ENCODE measurements at regions not wholly inside any gene's neighbourhood (a gene's known extent, or its start where the extent isn't known, plus 50 kb on each side); places are given as distances from the start of the nearest gene placed in this dataset.
A peak's percentile ranks its signal among the peaks of the same experiment; 100 is the strongest.

DNA sequence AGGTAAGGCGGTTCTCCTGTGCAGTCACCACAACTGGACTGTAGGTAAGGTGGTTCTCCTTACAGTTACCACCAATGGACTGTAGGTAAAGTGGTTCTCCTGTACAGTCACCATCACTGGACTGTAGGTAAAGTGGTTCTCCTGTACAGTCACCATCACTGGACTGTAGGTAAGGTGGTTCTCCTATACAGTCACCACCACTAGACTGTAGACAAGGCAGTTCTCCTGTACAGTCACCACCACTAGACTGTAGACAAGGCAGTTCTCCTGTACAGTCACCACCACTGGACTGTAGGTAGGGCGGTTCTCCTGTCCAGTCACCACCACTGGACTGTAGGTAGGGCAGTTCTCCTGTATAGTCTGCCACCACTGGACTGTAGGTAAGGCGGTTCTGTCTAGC, 212.3 kb downstream of the TFAP2A start:
- no TSS peak for BruUV-seq (replicated peaks)
- DNase-seq = no peak
- Histone ChIP-seq H3K4me2 (ENCODE audit: low read length) (no peak overlapping the region), H3K9me3 (ENCODE audit: low read length) (no peaks in the 10 kb centered on the region), H3K4me3 (ENCODE audit: low read length) (no peak overlapping the region), H3K4me1 (ENCODE audit: insufficient read depth, low read length) (peaks cover 14% of the 10 kb centered on the region; the same call in 1 of the 2 replicates), H4K20me1 (ENCODE audit: low read length) (no peaks in the 10 kb centered on the region), H3F3A (ENCODE audit: low read length, unreplicated experiment) (no peaks in the 10 kb centered on the region), H3K27ac (ENCODE audit: low read length) (no peak overlapping the region), H3K9me2 (replicated peaks; ENCODE audit: low read length) (no peaks in the 10 kb centered on the region), H3K36me3 (ENCODE audit: low read depth, low read length) (no peaks in the 10 kb centered on the region), H3K9ac (ENCODE audit: low read length) (no peak overlapping the region), H2AFZ (ENCODE audit: low read length) (no peak overlapping the region), H3K79me2 (ENCODE audit: low read length) (no peaks in the 10 kb centered on the region), H3K27me3 (ENCODE audit: low read length) (no peaks in the 10 kb centered on the region)
- ChIA-PET POLR2A (ENCODE audit: unreplicated experiment) (no interaction called here), CTCF (no interaction called here)
- ATAC-seq = no peak
- TF ChIP-seq EZH2phosphoT487 (IDR thresholded peaks at IDR 0.05; ENCODE audit: borderline replicate concordance, low read length) (no peak), EZH2 (IDR thresholded peaks at IDR 0.05; ENCODE audit: low read length, unreplicated experiment) (no peak)
- TF ChIP-seq, protein P1, sequence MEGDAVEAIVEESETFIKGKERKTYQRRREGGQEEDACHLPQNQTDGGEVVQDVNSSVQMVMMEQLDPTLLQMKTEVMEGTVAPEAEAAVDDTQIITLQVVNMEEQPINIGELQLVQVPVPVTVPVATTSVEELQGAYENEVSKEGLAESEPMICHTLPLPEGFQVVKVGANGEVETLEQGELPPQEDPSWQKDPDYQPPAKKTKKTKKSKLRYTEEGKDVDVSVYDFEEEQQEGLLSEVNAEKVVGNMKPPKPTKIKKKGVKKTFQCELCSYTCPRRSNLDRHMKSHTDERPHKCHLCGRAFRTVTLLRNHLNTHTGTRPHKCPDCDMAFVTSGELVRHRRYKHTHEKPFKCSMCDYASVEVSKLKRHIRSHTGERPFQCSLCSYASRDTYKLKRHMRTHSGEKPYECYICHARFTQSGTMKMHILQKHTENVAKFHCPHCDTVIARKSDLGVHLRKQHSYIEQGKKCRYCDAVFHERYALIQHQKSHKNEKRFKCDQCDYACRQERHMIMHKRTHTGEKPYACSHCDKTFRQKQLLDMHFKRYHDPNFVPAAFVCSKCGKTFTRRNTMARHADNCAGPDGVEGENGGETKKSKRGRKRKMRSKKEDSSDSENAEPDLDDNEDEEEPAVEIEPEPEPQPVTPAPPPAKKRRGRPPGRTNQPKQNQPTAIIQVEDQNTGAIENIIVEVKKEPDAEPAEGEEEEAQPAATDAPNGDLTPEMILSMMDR (conservative IDR thresholded peaks at IDR 0.05; ENCODE audit: low read depth, low read length) = no peak
- intact Hi-C loops (cut with micrococcal nuclease) = no loop called here

DNA sequence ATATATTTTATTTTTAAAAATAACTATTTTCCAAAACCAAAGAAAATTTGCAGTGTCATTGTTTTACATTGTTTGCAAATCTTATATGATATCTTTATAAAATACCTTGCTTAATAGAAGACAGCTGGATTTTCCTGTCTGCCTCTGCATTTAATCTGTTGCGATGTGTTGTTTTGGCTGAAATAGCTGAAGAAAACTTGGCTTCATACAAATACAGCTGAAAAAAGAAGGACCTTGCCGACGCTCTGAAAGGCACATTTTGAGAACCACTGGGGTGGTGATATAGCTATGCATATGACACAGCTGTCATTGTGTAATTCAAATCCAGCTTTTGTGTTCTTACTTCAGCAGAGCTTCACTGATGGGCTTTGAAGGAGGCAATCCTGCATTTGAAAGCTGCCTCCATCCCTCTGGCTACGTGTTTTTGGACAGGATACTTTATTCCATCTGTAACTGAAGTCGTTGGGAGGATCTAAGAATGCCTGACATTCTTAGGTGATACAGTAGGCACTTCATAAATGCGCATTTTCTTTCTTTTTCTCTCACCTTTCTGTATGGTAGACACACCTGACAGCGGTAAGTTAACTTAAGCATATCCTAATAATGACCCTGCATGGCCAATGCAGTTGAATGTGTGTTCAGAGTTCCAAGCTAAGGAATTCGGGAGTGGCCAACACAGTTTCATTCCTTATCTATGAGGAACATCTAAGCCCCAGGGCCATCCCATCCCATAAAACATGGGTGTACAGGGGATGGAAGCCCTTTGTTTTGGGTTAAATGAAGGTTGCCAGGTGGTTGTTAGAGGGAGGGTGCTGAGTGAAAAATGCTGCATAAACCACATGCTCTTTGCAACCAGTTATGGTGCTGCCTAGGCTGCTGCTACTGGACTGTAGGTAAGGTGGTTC, 213.0 kb downstream of the TFAP2A start:
- Histone ChIP-seq H3K4me2 (ENCODE audit: low read length) (0 out of 2 replicates have a peak overlapping the region, but pooled peaks have one; percentile 13), H3K27ac (ENCODE audit: low read length) (no peak overlapping the region), H3K4me3 (ENCODE audit: low read length) (no peak overlapping the region), H2AFZ (ENCODE audit: low read length) (no peak overlapping the region), H3F3A (ENCODE audit: low read length, unreplicated experiment) (no peaks in the 10 kb centered on the region), H3K79me2 (ENCODE audit: low read length) (no peaks in the 10 kb centered on the region), H3K36me3 (ENCODE audit: low read depth, low read length) (no peaks in the 10 kb centered on the region), H3K9me3 (ENCODE audit: low read length) (no peaks in the 10 kb centered on the region), H4K20me1 (ENCODE audit: low read length) (no peaks in the 10 kb centered on the region), H3K9ac (ENCODE audit: low read length) (no peak overlapping the region), H3K9me2 (replicated peaks; ENCODE audit: low read length) (no peaks in the 10 kb centered on the region), H3K4me1 (ENCODE audit: insufficient read depth, low read length) (peaks cover 14% of the 10 kb centered on the region; the same call in 1 of the 2 replicates), H3K27me3 (ENCODE audit: low read length) (no peaks in the 10 kb centered on the region)
- POLR2A ChIA-PET (ENCODE audit: unreplicated experiment) = no interaction called here
- no TSS peak for BruUV-seq (replicated peaks)
- CTCF ChIA-PET = interaction anchor here (0.6 kb wide), 1 partner anchor 517 kb away, joined by 8 read pairs; no protein-coding TSS in a partner anchor
- intact Hi-C loops (cut with micrococcal nuclease) = no loop called here
- DNase-seq = peak; percentile 76
- no peak for TF ChIP-seq EZH2 (IDR thresholded peaks at IDR 0.05; ENCODE audit: low read length, unreplicated experiment)
- no peak for TF ChIP-seq EZH2phosphoT487 (IDR thresholded peaks at IDR 0.05; ENCODE audit: borderline replicate concordance, low read length)
- TF ChIP-seq, protein P1 (conservative IDR thresholded peaks at IDR 0.05; ENCODE audit: low read depth, low read length) = no peak
- no peak; the same call in none of the 2 replicates for ATAC-seq

DNA sequence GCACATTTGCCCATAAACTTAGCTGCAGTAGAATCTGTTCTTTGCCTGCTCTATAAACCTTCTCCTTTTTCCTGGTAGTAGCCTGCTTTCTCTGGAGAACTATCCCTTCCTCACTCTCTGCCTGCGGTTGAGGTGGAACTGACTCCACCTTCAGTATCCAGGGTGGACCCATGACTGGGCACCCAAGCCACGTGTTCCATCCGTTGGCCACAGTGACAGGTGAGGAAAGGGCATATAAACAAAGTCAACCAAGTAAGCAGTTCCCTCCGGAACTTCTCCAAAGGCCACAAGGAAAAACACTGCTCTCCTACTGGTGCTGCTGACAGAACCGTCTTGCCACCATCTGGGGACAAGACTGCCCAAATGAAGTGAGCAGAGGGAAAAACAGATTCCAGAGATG, 218.8 kb downstream of the TFAP2A start:
- no TSS peak for BruUV-seq (replicated peaks)
- TF ChIP-seq EZH2 (IDR thresholded peaks at IDR 0.05; ENCODE audit: low read length, unreplicated experiment) (no peak), EZH2phosphoT487 (IDR thresholded peaks at IDR 0.05; ENCODE audit: borderline replicate concordance, low read length) (no peak)
- TF ChIP-seq, protein P1 (conservative IDR thresholded peaks at IDR 0.05; ENCODE audit: low read depth, low read length) = no peak
- peaks cover 24% of the 10 kb centered on the region for H3K4me1 ChIP-seq (ENCODE audit: insufficient read depth, low read length)
- no peaks in the 10 kb centered on the region for H3K36me3 ChIP-seq (ENCODE audit: low read depth, low read length)
- ChIA-PET POLR2A (ENCODE audit: unreplicated experiment) (no interaction called here), CTCF (no interaction called here)
- no peaks in the 10 kb centered on the region for H4K20me1 ChIP-seq (ENCODE audit: low read length)
- DNase-seq (no peak), ATAC-seq (no peak)
- no peak overlapping the region for H2AFZ ChIP-seq (ENCODE audit: low read length)
- H3K27ac ChIP-seq (ENCODE audit: low read length) = no peak overlapping the region
- no peaks in the 10 kb centered on the region for H3K27me3 ChIP-seq (ENCODE audit: low read length)
- H3K79me2 ChIP-seq (ENCODE audit: low read length) = no peaks in the 10 kb centered on the region
- no peaks in the 10 kb centered on the region for H3F3A ChIP-seq (ENCODE audit: low read length, unreplicated experiment)
- H3K4me3 ChIP-seq (ENCODE audit: low read length) = no peak overlapping the region
- H3K4me2 ChIP-seq (ENCODE audit: low read length) = no peak overlapping the region
- no peak overlapping the region for H3K9ac ChIP-seq (ENCODE audit: low read length)
- intact Hi-C loops (cut with micrococcal nuclease) = no loop called here
- H3K9me2 ChIP-seq (replicated peaks; ENCODE audit: low read length) = no peaks in the 10 kb centered on the region
- H3K9me3 ChIP-seq (ENCODE audit: low read length) = no peaks in the 10 kb centered on the region

Data from PC-3 (cell line).